ENCODE measurements at regions not wholly inside any gene's neighbourhood (a gene's known extent, or its start where the extent isn't known, plus 50 kb on each side); places are given as distances from the start of the nearest gene placed in this dataset.

- no peaks in the 10 kb centered on the region for H3K36me3 ChIP-seq (ENCODE audit: insufficient read depth, low read length)
- H3K9me3 ChIP-seq (ENCODE audit: low read length): no peaks in the 10 kb centered on the region
- no peaks in the 10 kb centered on the region for H4K20me1 ChIP-seq (ENCODE audit: insufficient read depth, low read length)
- no peak overlapping the region for H3K4me2 ChIP-seq (ENCODE audit: low read length)
- no peak for TF ChIP-seq EZH2phosphoT487 (IDR thresholded peaks at IDR 0.05; ENCODE audit: borderline replicate concordance, low read depth, low read length)
- no peak for TF ChIP-seq CTCF (conservative IDR thresholded peaks at IDR 0.05; ENCODE audit: low read length)
- no peaks in the 10 kb centered on the region for H3K9me2 ChIP-seq (ENCODE audit: insufficient read depth, low read length)
- DNase-seq (ENCODE audit: low spot score): no peak
- H2AFZ ChIP-seq (ENCODE audit: low read length): no peak overlapping the region
- intact Hi-C loops (cut with micrococcal nuclease; ENCODE audit: unreplicated experiment): no loop called here
- H3K79me2 ChIP-seq (ENCODE audit: insufficient read depth, low read depth, low read length): no peaks in the 10 kb centered on the region
- H3K27ac ChIP-seq (ENCODE audit: low read depth, low read length, poor library complexity, severe bottlenecking): no peak overlapping the region
- CTCF ChIA-PET (ENCODE audit: unreplicated experiment): no interaction called here
- H3K4me3 ChIP-seq (ENCODE audit: low read depth, low read length, poor library complexity, severe bottlenecking): no peak overlapping the region
- H3K4me1 ChIP-seq (ENCODE audit: insufficient read depth, low read length, poor library complexity, severe bottlenecking): no peaks in the 10 kb centered on the region
- BruUV-seq (replicated peaks): no TSS peak
- POLR2A ChIA-PET: no interaction called here
Observed at GRCh38 chr14:59009967-59010366, 178.5 kb upstream of the DAAM1 start.

- no peaks in the 10 kb centered on the region for H3K36me3 ChIP-seq (ENCODE audit: insufficient read depth, low read length)
- no peaks in the 10 kb centered on the region for H3K4me1 ChIP-seq (ENCODE audit: insufficient read depth, low read length, poor library complexity, severe bottlenecking)
- H4K20me1 ChIP-seq (ENCODE audit: insufficient read depth, low read length): no peaks in the 10 kb centered on the region
- no peak overlapping the region for H3K4me2 ChIP-seq (ENCODE audit: low read length)
- intact Hi-C loops (cut with micrococcal nuclease; ENCODE audit: unreplicated experiment): no loop called here
- ChIA-PET CTCF (ENCODE audit: unreplicated experiment) (no interaction called here), POLR2A (no interaction called here)
- no peaks in the 10 kb centered on the region for H3K9me3 ChIP-seq (ENCODE audit: low read length)
- H3K9me2 ChIP-seq (ENCODE audit: insufficient read depth, low read length): no peaks in the 10 kb centered on the region
- no peak for DNase-seq (ENCODE audit: low spot score)
- no peak overlapping the region for H3K27ac ChIP-seq (ENCODE audit: low read depth, low read length, poor library complexity, severe bottlenecking)
- H3K4me3 ChIP-seq (ENCODE audit: low read depth, low read length, poor library complexity, severe bottlenecking): no peak overlapping the region
- no peak overlapping the region for H2AFZ ChIP-seq (ENCODE audit: low read length)
- no TSS peak for BruUV-seq (replicated peaks)
- H3K79me2 ChIP-seq (ENCODE audit: insufficient read depth, low read depth, low read length): no peaks in the 10 kb centered on the region
- TF ChIP-seq EZH2phosphoT487 (IDR thresholded peaks at IDR 0.05; ENCODE audit: borderline replicate concordance, low read depth, low read length) (no peak), CTCF (conservative IDR thresholded peaks at IDR 0.05; ENCODE audit: low read length) (no peak)
Observed at GRCh38 chr14:59013672-59014298, 174.7 kb upstream of the DAAM1 start.

- H3K79me2 ChIP-seq (ENCODE audit: insufficient read depth, low read depth, low read length): no peaks in the 10 kb centered on the region
- no peaks in the 10 kb centered on the region for H3K4me1 ChIP-seq (ENCODE audit: insufficient read depth, low read length, poor library complexity, severe bottlenecking)
- BruUV-seq (replicated peaks): no TSS peak
- no peak overlapping the region for H3K27ac ChIP-seq (ENCODE audit: low read depth, low read length, poor library complexity, severe bottlenecking)
- TF ChIP-seq CTCF (conservative IDR thresholded peaks at IDR 0.05; ENCODE audit: low read length) (no peak), EZH2phosphoT487 (IDR thresholded peaks at IDR 0.05; ENCODE audit: borderline replicate concordance, low read depth, low read length) (no peak)
- no peaks in the 10 kb centered on the region for H3K9me2 ChIP-seq (ENCODE audit: insufficient read depth, low read length)
- no peaks in the 10 kb centered on the region for H3K9me3 ChIP-seq (ENCODE audit: low read length)
- no peak overlapping the region for H3K4me2 ChIP-seq (ENCODE audit: low read length)
- intact Hi-C loops (cut with micrococcal nuclease; ENCODE audit: unreplicated experiment): no loop called here
- H2AFZ ChIP-seq (ENCODE audit: low read length): no peak overlapping the region
- H3K4me3 ChIP-seq (ENCODE audit: low read depth, low read length, poor library complexity, severe bottlenecking): no peak overlapping the region
- no peaks in the 10 kb centered on the region for H3K36me3 ChIP-seq (ENCODE audit: insufficient read depth, low read length)
- DNase-seq (ENCODE audit: low spot score): no peak
- ChIA-PET CTCF (ENCODE audit: unreplicated experiment) (no interaction called here), POLR2A (no interaction called here)
- H4K20me1 ChIP-seq (ENCODE audit: insufficient read depth, low read length): no peaks in the 10 kb centered on the region
Observed at GRCh38 chr14:59015482-59015881, 173.0 kb upstream of the DAAM1 start.

Data from OCI-LY7 (cell line).